MCF 10A (cell line): ENCODE measurements at regions not wholly inside any gene's neighbourhood (a gene's known extent, or its start where the extent isn't known, plus 50 kb on each side); places are given as distances from the start of the nearest gene placed in this dataset.

ENCODE experiments used
- BruUV-seq: library from RNA; stranded (reverse); fragments of 400-500 nt; replicated peaks from 2 replicates; lab custom pipeline; 2021; lab: Mats Ljungman, UMichigan
- CTCF ChIA-PET: fragments of 300-600 bp; sonication (Branson Sonifier 250); formaldehyde crosslinking; extraction: SDS; loops from one replicate; lab custom pipeline; 2021; ENCODE audit warnings: antibody characterized with exemption, inconsistent platforms; lab: Yijun Ruan, JAX
- POLR2A ChIA-PET: fragments of 300-600, 350-650 bp; sonication (Branson Sonifier 250); formaldehyde crosslinking; extraction: SDS; loops from one replicate; lab custom pipeline; 2020; ENCODE audit warnings: antibody characterized with exemption, inconsistent platforms; lab: Yijun Ruan, JAX
- DNase-seq: peaks from one replicate; pipeline ENCODE4 v3.0.0-alpha.2; 2018; ENCODE audit not compliant: unreplicated experiment
- H3K27ac Mint-ChIP-seq: one replicate; pipeline ENCODE4 v1.8.0; 2022; ENCODE audit warnings: mild to moderate bottlenecking, low read depth, mixed read lengths; ENCODE audit not compliant: unreplicated experiment
- H3K27me3 Mint-ChIP-seq: one replicate; pipeline ENCODE4 v1.8.0; 2022; ENCODE audit warnings: mixed read lengths; ENCODE audit not compliant: insufficient read depth, unreplicated experiment
- H3K36me3 Mint-ChIP-seq: one replicate; pipeline ENCODE4 v1.8.0; 2022; ENCODE audit warnings: mild to moderate bottlenecking, moderate library complexity, mixed read lengths; ENCODE audit not compliant: insufficient read depth, unreplicated experiment
- H3K4me1 Mint-ChIP-seq: one replicate; pipeline ENCODE4 v1.8.0; 2022; ENCODE audit warnings: mixed read lengths; ENCODE audit not compliant: insufficient read depth, unreplicated experiment
- H3K4me3 Mint-ChIP-seq: one replicate; pipeline ENCODE4 v1.8.0; 2022; ENCODE audit warnings: mild to moderate bottlenecking, moderate library complexity, mixed read lengths; ENCODE audit not compliant: unreplicated experiment
- H3K9me3 Mint-ChIP-seq: one replicate; pipeline ENCODE4 v1.8.0; 2022; ENCODE audit warnings: mixed read lengths; ENCODE audit not compliant: unreplicated experiment
- CTCF ChIP-seq: fragments of 200-600 bp; IDR thresholded peaks from one replicate; pipeline ENCODE4 v1.8.0; 2022; ENCODE audit warnings: antibody characterized with exemption, mild to moderate bottlenecking; ENCODE audit not compliant: unreplicated experiment
- intact Hi-C: fragments of 100-400 bp; cut with micrococcal nuclease; formaldehyde crosslinking; loops from 2 replicates; pipeline ENCODE4 v1.14.1; 2022

GRCh38 chr4:188463909-188464308 is 324.7 kb downstream of the TRIML1 start:
- CTCF ChIA-PET, result interaction anchor here (0.8 kb wide), 1 partner anchor 11 kb away, joined by 4 read pairs; no protein-coding TSS in a partner anchor
- Mint-ChIP-seq H3K27ac (no peak overlapping the region), H3K4me1 (no peaks in the 10 kb centered on the region), H3K36me3 (no peaks in the 10 kb centered on the region), H3K9me3 (peaks cover 7% of the 10 kb centered on the region), H3K4me3 (no peak overlapping the region), H3K27me3 (no peaks in the 10 kb centered on the region)
- POLR2A ChIA-PET, result no interaction called here
- no peak for DNase-seq
- intact Hi-C loops, result no loop called here
- no TSS peak for BruUV-seq
- TF ChIP-seq CTCF, result no peak

- H3K9me3 Mint-ChIP-seq, result peaks cover 7% of the 10 kb centered on the region
- BruUV-seq, result no TSS peak
- no peak overlapping the region for H3K4me3 Mint-ChIP-seq
- H3K36me3 Mint-ChIP-seq, result no peaks in the 10 kb centered on the region
- H3K27me3 Mint-ChIP-seq, result no peaks in the 10 kb centered on the region
- POLR2A ChIA-PET, result no interaction called here
- CTCF ChIA-PET, result no interaction called here
- TF ChIP-seq CTCF, result no peak
- intact Hi-C loops, result no loop called here
- H3K4me1 Mint-ChIP-seq, result no peaks in the 10 kb centered on the region
- no peak overlapping the region for H3K27ac Mint-ChIP-seq
- DNase-seq, result no peak
Measured at GRCh38 chr4:188466001-188466400, 326.8 kb downstream of the TRIML1 start.

- TF ChIP-seq CTCF, result no peak
- DNase-seq, result no peak
- Mint-ChIP-seq H3K36me3 (no peaks in the 10 kb centered on the region), H3K9me3 (no peaks in the 10 kb centered on the region), H3K27me3 (no peaks in the 10 kb centered on the region), H3K4me1 (no peaks in the 10 kb centered on the region), H3K4me3 (no peak overlapping the region), H3K27ac (no peak overlapping the region)
- BruUV-seq, result no TSS peak
- ChIA-PET CTCF (no interaction called here), POLR2A (no interaction called here)
- intact Hi-C loops, result no loop called here
Measured at GRCh38 chr4:188484256-188484655, 345.0 kb downstream of the TRIML1 start.

- CTCF ChIA-PET, result no interaction called here
- BruUV-seq, result no TSS peak
Measured at GRCh38 chr4:188485906-188486305, 346.7 kb downstream of the TRIML1 start.

More at GRCh38 chr4:188485906-188486305, 346.7 kb downstream of the TRIML1 start:
- intact Hi-C loops, result no loop called here
- POLR2A ChIA-PET, result no interaction called here
- Mint-ChIP-seq H3K9me3 (no peaks in the 10 kb centered on the region), H3K27ac (no peak overlapping the region), H3K4me1 (no peaks in the 10 kb centered on the region), H3K4me3 (no peak overlapping the region), H3K36me3 (no peaks in the 10 kb centered on the region), H3K27me3 (no peaks in the 10 kb centered on the region)
- TF ChIP-seq CTCF, result no peak
- no peak for DNase-seq
